ENCODE measurements at regions not wholly inside any gene's neighbourhood (a gene's known extent, or its start where the extent isn't known, plus 50 kb on each side); places are given as distances from the start of the nearest gene placed in this dataset.

DNA sequence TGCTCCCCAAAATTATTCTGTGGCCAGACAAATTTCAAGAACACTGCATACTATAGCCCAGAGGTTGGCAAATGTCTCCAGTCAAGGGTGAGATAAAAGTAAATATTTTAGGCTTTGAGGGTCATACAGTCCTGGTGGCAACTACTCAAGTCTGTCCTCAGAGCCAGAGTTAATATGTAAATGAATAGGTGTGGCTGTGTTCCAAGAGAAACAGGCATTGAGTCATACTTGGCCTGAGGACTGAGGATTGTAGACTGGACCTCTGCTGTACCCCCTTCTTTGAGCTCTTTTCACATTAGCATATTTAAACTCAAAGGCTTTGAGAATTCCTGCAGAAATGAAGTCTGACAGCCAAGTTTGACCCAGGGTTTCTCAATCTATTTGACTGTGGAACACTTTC lies 129.2 kb upstream of the PTCH1 start:
- TF ChIP-seq JUNB (IDR thresholded peaks at IDR 0.05) (no peak), CTCF (IDR thresholded peaks at IDR 0.05 in 2 of 3, conservative IDR thresholded peaks at IDR 0.05 in 1 of 3; ENCODE audit: control insufficient read depth in 2 of 3, extremely low read depth in 1 of 3, insufficient read depth in 1 of 3, low read depth in 3 of 3, low read length in 3 of 3) (no peak), PRDM15 (CRISPR knock-in tag; IDR thresholded peaks at IDR 0.05) (no peak), JUND (IDR thresholded peaks at IDR 0.05; ENCODE audit: low read depth, low read length) (no peak), ATF7 (IDR thresholded peaks at IDR 0.05; ENCODE audit: low read depth) (no peak), MXI1 (IDR thresholded peaks at IDR 0.05; ENCODE audit: low read depth, low read length) (no peak), SPI1 (IDR thresholded peaks at IDR 0.05; ENCODE audit: borderline replicate concordance, insufficient read depth, low read depth, low read length) (no peak), RAD21 (IDR thresholded peaks at IDR 0.05; ENCODE audit: insufficient read depth, low read depth, low read length) (no peak), RFX5 (IDR thresholded peaks at IDR 0.05; ENCODE audit: low read depth, low read length) (no peak), RAD51 (IDR thresholded peaks at IDR 0.05) (no peak), USF1 (IDR thresholded peaks at IDR 0.05; ENCODE audit: borderline replicate concordance, extremely low read length, insufficient read depth, low read depth, low read length) (no peak), ZNF274 (IDR thresholded peaks at IDR 0.05; ENCODE audit: insufficient read depth, insufficient read length) (no peak)
- TF ChIP-seq, protein P1, sequence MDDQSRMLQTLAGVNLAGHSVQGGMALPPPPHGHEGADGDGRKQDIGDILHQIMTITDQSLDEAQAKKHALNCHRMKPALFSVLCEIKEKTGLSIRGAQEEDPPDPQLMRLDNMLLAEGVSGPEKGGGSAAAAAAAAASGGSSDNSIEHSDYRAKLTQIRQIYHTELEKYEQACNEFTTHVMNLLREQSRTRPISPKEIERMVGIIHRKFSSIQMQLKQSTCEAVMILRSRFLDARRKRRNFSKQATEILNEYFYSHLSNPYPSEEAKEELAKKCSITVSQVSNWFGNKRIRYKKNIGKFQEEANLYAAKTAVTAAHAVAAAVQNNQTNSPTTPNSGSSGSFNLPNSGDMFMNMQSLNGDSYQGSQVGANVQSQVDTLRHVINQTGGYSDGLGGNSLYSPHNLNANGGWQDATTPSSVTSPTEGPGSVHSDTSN (IDR thresholded peaks at IDR 0.05; ENCODE audit: insufficient replicate concordance, low read depth, low read length), result no peak
